ENCODE measurements at regions not wholly inside any gene's neighbourhood (a gene's known extent, or its start where the extent isn't known, plus 50 kb on each side); places are given as distances from the start of the nearest gene placed in this dataset.

DNA sequence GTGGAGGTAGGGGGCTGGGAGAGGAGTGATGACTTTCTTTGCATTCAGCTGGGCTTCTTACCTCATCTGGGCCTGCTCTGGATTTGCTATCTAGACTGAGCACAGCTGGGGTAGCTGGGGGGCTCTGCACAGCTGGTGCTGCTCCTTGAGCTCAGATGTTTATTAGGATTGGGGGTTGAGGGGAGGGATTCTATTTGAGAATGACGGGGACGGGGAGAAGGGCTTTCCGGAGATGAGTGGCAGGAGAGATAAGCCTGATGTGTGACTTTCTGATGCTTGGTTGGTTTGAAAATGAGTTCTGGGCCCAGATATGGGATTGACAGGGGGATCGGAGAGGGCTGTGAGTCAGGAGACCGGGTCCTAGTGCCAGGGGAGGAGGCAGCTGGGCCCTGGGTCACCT, 146.1 kb upstream of the CSF3R start:
- no peak for TF ChIP-seq HDGF (IDR thresholded peaks at IDR 0.05; ENCODE audit: borderline replicate concordance)
- no peak for TF ChIP-seq SUZ12 (IDR thresholded peaks at IDR 0.05)
- no peak for TF ChIP-seq BHLHE40 (IDR thresholded peaks at IDR 0.05; ENCODE audit: borderline replicate concordance)
- no peak for TF ChIP-seq LEF1 (IDR thresholded peaks at IDR 0.05; ENCODE audit: borderline replicate concordance)
- no peak for TF ChIP-seq ELF4 (IDR thresholded peaks at IDR 0.05)
- TF ChIP-seq FOXK2 (IDR thresholded peaks at IDR 0.05): no peak
